ENCODE measurements at regions not wholly inside any gene's neighbourhood (a gene's known extent, or its start where the extent isn't known, plus 50 kb on each side); places are given as distances from the start of the nearest gene placed in this dataset.

DNA sequence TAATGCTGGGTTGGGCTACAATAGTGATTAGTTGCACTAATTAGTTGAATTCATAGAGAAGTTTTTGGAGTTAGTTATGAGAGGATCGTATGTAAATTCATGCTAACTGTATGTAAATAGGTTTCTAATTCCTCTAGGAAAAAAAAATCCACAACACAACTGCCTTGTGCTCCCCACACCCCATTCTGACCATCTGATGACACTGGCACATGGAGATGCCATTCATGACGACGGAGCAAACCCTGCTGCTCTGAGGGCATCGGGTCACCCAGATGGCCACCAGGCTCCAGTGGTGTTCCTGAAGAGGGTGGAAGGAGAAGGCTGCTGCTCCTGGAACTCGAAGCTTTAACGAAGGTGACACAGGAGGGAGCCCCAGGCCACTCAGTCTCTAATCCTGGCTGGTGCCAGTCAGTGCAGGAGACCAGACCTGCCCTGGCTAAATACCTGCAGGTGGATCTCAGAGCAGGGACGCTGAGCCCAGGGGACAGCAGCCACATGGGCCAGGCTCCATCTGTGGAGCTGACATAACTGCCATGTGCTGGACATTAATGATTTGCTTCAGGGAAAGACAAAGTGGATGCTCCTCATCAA lies 90.3 kb downstream of the FAM50B start:
- peaks cover 3% of the 10 kb centered on the region for H3K4me1 ChIP-seq (ENCODE audit: control insufficient read depth, insufficient read depth, low read length)
- 82% methylated on average over 1 of the region's 7 CpGs for WGBS (ENCODE audit: insufficient coverage)

DNA sequence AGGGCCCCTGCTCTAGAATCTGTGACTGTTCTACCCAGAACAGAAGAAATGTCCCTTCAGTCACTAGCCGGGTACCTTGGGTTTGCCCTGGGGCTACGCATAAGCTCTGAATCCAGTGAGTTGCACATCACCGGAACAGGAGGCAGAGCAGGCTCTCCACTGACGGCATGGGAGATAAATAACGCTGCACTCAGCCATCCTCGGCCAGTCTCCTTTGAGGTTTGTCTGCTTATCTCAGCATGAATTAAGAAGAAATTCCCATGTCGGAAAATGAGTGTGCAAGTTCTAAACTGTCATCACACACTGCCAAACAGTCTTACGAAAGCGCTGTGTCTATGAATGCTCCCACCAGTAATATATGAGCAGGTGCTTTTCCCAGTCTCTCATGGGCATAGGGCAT lies 90.8 kb downstream of the FAM50B start:
- Histone ChIP-seq H3K4me1 (ENCODE audit: control insufficient read depth, insufficient read depth, low read length) (peaks cover 3% of the 10 kb centered on the region), H3K27me3 (ENCODE audit: control insufficient read depth, insufficient read depth, low read length) (no peaks in the 10 kb centered on the region), H3K4me3 (ENCODE audit: low read length) (no peak overlapping the region), H3K27ac (ENCODE audit: low read length) (no peak overlapping the region), H3K9me3 (replicated peaks; ENCODE audit: control insufficient read depth, low read depth, low read length) (no peaks in the 10 kb centered on the region), H3K36me3 (ENCODE audit: control insufficient read depth, insufficient read depth, low read length) (no peaks in the 10 kb centered on the region)
- DNase-seq: no peak
- 40% methylated on average over 6 of the region's 9 CpGs for WGBS (ENCODE audit: insufficient coverage)

More for the DNA sequence above, 90.3 kb downstream of the FAM50B start:
- no peak overlapping the region for H3K27ac ChIP-seq (ENCODE audit: low read length)
- H3K36me3 ChIP-seq (ENCODE audit: control insufficient read depth, insufficient read depth, low read length): no peaks in the 10 kb centered on the region
- no peaks in the 10 kb centered on the region for H3K27me3 ChIP-seq (ENCODE audit: control insufficient read depth, insufficient read depth, low read length)
- no peak overlapping the region for H3K4me3 ChIP-seq (ENCODE audit: low read length)
- DNase-seq: no peak
- no peaks in the 10 kb centered on the region for H3K9me3 ChIP-seq (replicated peaks; ENCODE audit: control insufficient read depth, low read depth, low read length)

DNA sequence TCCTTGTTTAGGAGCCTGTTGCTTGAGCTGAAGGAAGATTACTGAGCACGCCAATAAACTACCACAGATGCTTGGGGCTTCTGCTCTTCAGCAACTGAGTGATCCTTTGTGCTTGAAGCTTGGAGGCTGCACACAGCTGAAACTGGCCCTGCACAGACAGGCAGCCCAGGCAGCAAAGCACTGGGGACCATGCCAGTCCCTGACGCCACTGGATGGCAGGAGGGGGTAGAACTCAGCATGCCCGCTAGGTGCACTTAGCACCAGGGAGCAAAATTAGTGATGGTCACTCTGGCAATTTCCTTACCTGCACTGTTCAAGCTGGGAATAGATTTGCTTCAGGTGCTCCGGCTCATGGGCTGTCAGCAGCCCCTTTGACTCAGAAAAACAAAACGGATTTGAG lies 91.5 kb downstream of the FAM50B start:
- 90% methylated on average over 5 of the region's 5 CpGs for WGBS (ENCODE audit: insufficient coverage)
- no peak for DNase-seq
- no peaks in the 10 kb centered on the region for H3K27me3 ChIP-seq (ENCODE audit: control insufficient read depth, insufficient read depth, low read length)
- H3K27ac ChIP-seq (ENCODE audit: low read length): no peak overlapping the region
- no peaks in the 10 kb centered on the region for H3K9me3 ChIP-seq (replicated peaks; ENCODE audit: control insufficient read depth, low read depth, low read length)
- no peaks in the 10 kb centered on the region for H3K36me3 ChIP-seq (ENCODE audit: control insufficient read depth, insufficient read depth, low read length)
- H3K4me1 ChIP-seq (ENCODE audit: control insufficient read depth, insufficient read depth, low read length): peaks cover 3% of the 10 kb centered on the region
- H3K4me3 ChIP-seq (ENCODE audit: low read length): no peak overlapping the region

DNA sequence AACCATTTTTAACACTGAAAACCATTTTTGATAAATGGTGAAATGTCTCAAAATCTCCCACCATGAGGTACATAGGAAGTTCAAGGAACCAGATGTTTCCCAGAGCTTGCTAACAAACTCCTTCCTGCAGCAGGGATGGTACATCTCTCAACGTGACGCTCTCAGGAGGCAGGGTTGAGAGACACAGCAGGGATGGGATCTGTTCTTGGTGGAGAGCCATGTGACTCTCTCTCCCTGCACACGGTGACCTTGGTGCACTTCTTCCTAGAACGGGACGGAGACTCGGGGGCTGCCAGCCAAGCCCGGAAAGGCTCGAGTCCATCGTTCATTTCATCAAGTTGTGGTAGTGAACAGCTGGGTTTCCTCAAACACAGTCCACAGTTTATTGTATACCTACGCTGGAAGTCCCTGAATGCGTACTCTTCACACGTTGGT lies 94.2 kb downstream of the FAM50B start:
- Histone ChIP-seq H3K27me3 (ENCODE audit: control insufficient read depth, insufficient read depth, low read length) (peaks cover 2% of the 10 kb centered on the region), H3K36me3 (ENCODE audit: control insufficient read depth, insufficient read depth, low read length) (no peaks in the 10 kb centered on the region), H3K27ac (ENCODE audit: low read length) (no peak overlapping the region), H3K4me3 (ENCODE audit: low read length) (no peak overlapping the region), H3K4me1 (ENCODE audit: control insufficient read depth, insufficient read depth, low read length) (peaks cover 3% of the 10 kb centered on the region), H3K9me3 (replicated peaks; ENCODE audit: control insufficient read depth, low read depth, low read length) (no peaks in the 10 kb centered on the region)
- DNase-seq: peak; percentile 67
- 9% methylated on average over 4 of the region's 12 CpGs for WGBS (ENCODE audit: insufficient coverage)

DNA sequence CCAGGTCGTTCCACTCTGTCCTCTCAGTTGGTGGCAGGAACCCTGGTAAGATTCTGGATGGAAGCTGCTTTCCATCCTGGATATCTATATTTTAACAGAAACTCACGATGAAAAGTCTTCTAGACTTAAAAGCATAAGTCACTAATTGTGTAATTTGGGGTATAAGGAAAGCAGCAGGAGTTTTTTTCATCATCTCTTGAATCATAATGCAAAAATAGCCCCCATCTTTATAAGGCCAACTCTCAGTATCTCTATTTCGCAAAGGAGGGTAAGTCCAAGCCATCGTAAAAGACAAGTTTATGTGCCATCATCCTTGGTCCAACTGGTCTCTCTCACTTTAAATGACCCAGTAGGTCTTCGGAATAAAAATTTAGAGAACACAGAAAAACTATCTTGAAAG lies 95.1 kb downstream of the FAM50B start:
- H3K27ac ChIP-seq (ENCODE audit: low read length): no peak overlapping the region
- peaks cover 3% of the 10 kb centered on the region for H3K4me1 ChIP-seq (ENCODE audit: control insufficient read depth, insufficient read depth, low read length)
- H3K36me3 ChIP-seq (ENCODE audit: control insufficient read depth, insufficient read depth, low read length): no peaks in the 10 kb centered on the region
- H3K27me3 ChIP-seq (ENCODE audit: control insufficient read depth, insufficient read depth, low read length): peaks cover 2% of the 10 kb centered on the region
- WGBS (ENCODE audit: insufficient coverage): no CpG with 5 or more reads among the region's 5 CpGs
- H3K4me3 ChIP-seq (ENCODE audit: low read length): no peak overlapping the region
- no peak for DNase-seq
- H3K9me3 ChIP-seq (replicated peaks; ENCODE audit: control insufficient read depth, low read depth, low read length): no peaks in the 10 kb centered on the region

GRCh38 chr6:3946778-3947177 lies 97.6 kb downstream of the FAM50B start:
- no peak overlapping the region for H3K27ac ChIP-seq (ENCODE audit: low read length)
- H3K27me3 ChIP-seq (ENCODE audit: control insufficient read depth, insufficient read depth, low read length): peaks cover 5% of the 10 kb centered on the region
- peak; percentile 31 for DNase-seq
- H3K4me1 ChIP-seq (ENCODE audit: control insufficient read depth, insufficient read depth, low read length): peaks cover 3% of the 10 kb centered on the region
- WGBS (ENCODE audit: insufficient coverage): 46% methylated on average over 3 of the region's 12 CpGs
- no peak overlapping the region for H3K4me3 ChIP-seq (ENCODE audit: low read length)
- H3K9me3 ChIP-seq (replicated peaks; ENCODE audit: control insufficient read depth, low read depth, low read length): peaks cover 4% of the 10 kb centered on the region
- no peaks in the 10 kb centered on the region for H3K36me3 ChIP-seq (ENCODE audit: control insufficient read depth, insufficient read depth, low read length)

- Histone ChIP-seq H3K36me3 (ENCODE audit: control insufficient read depth, insufficient read depth, low read length) (no peaks in the 10 kb centered on the region), H3K4me3 (ENCODE audit: low read length) (no peak overlapping the region), H3K4me1 (ENCODE audit: control insufficient read depth, insufficient read depth, low read length) (no peaks in the 10 kb centered on the region), H3K27me3 (ENCODE audit: control insufficient read depth, insufficient read depth, low read length) (peaks cover 5% of the 10 kb centered on the region), H3K9me3 (replicated peaks; ENCODE audit: control insufficient read depth, low read depth, low read length) (peaks cover 4% of the 10 kb centered on the region), H3K27ac (ENCODE audit: low read length) (no peak overlapping the region)
- DNase-seq: no peak
- 89% methylated on average over 3 of the region's 4 CpGs for WGBS (ENCODE audit: insufficient coverage)
Observed at GRCh38 chr6:3948866-3949265, 99.7 kb downstream of the FAM50B start.

GRCh38 chr6:3949521-3949920 lies 100.3 kb downstream of the FAM50B start:
- H3K4me3 ChIP-seq (ENCODE audit: low read length): no peak overlapping the region
- H3K9me3 ChIP-seq (replicated peaks; ENCODE audit: control insufficient read depth, low read depth, low read length): peaks cover 4% of the 10 kb centered on the region
- peaks cover 5% of the 10 kb centered on the region for H3K27me3 ChIP-seq (ENCODE audit: control insufficient read depth, insufficient read depth, low read length)
- no peaks in the 10 kb centered on the region for H3K4me1 ChIP-seq (ENCODE audit: control insufficient read depth, insufficient read depth, low read length)
- no peak overlapping the region for H3K27ac ChIP-seq (ENCODE audit: low read length)
- 88% methylated on average over 4 of the region's 6 CpGs for WGBS (ENCODE audit: insufficient coverage)
- DNase-seq: no peak
- no peaks in the 10 kb centered on the region for H3K36me3 ChIP-seq (ENCODE audit: control insufficient read depth, insufficient read depth, low read length)

- no peaks in the 10 kb centered on the region for H3K27me3 ChIP-seq (ENCODE audit: control insufficient read depth, insufficient read depth, low read length)
- DNase-seq: no peak
- H3K36me3 ChIP-seq (ENCODE audit: control insufficient read depth, insufficient read depth, low read length): no peaks in the 10 kb centered on the region
- no peak overlapping the region for H3K27ac ChIP-seq (ENCODE audit: low read length)
- H3K4me3 ChIP-seq (ENCODE audit: low read length): no peak overlapping the region
- H3K4me1 ChIP-seq (ENCODE audit: control insufficient read depth, insufficient read depth, low read length): no peaks in the 10 kb centered on the region
- WGBS (ENCODE audit: insufficient coverage): no CpG with 5 or more reads among the region's 1 CpG
- peaks cover 4% of the 10 kb centered on the region for H3K9me3 ChIP-seq (replicated peaks; ENCODE audit: control insufficient read depth, low read depth, low read length)
Observed at GRCh38 chr6:3956054-3956453, 106.9 kb downstream of the FAM50B start.

DNA sequence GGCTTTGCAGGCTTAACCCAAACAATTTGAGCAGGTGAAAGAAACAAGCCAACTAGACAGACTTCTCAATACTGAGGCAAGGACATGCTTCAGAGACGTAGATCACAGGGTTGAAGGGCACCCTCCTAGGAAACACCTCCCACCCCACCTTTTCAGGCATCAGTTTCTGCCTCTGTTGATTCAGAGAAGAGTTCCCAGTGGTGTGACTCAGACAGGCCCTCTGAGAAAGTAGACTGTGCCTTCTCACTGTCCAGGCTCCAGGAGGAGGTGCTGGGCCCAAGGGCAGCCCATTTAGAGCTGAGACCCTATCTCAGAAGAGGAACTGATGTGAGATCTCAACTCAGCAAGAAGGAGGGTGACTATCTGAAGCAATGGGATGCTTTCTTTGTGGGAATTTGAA lies 108.1 kb downstream of the FAM50B start:
- Histone ChIP-seq H3K27ac (ENCODE audit: low read length) (no peak overlapping the region), H3K9me3 (replicated peaks; ENCODE audit: control insufficient read depth, low read depth, low read length) (no peaks in the 10 kb centered on the region)
- no CpG with 5 or more reads among the region's 1 CpG for WGBS (ENCODE audit: insufficient coverage)

GRCh38 chr6:3958255-3958654 lies 109.1 kb downstream of the FAM50B start:
- 77% methylated on average over 6 of the region's 7 CpGs for WGBS (ENCODE audit: insufficient coverage)
- H3K27me3 ChIP-seq (ENCODE audit: control insufficient read depth, insufficient read depth, low read length): no peaks in the 10 kb centered on the region
- no peak overlapping the region for H3K4me3 ChIP-seq (ENCODE audit: low read length)
- H3K36me3 ChIP-seq (ENCODE audit: control insufficient read depth, insufficient read depth, low read length): no peaks in the 10 kb centered on the region
- H3K4me1 ChIP-seq (ENCODE audit: control insufficient read depth, insufficient read depth, low read length): peaks cover 3% of the 10 kb centered on the region
- no peaks in the 10 kb centered on the region for H3K9me3 ChIP-seq (replicated peaks; ENCODE audit: control insufficient read depth, low read depth, low read length)
- no peak overlapping the region for H3K27ac ChIP-seq (ENCODE audit: low read length)
- DNase-seq: no peak

More for the DNA sequence above, 108.1 kb downstream of the FAM50B start:
- no peaks in the 10 kb centered on the region for H3K36me3 ChIP-seq (ENCODE audit: control insufficient read depth, insufficient read depth, low read length)
- no peaks in the 10 kb centered on the region for H3K27me3 ChIP-seq (ENCODE audit: control insufficient read depth, insufficient read depth, low read length)
- no peak overlapping the region for H3K4me3 ChIP-seq (ENCODE audit: low read length)
- H3K4me1 ChIP-seq (ENCODE audit: control insufficient read depth, insufficient read depth, low read length): no peaks in the 10 kb centered on the region
- DNase-seq: no peak
